Vagina (tissue), 2 donors: ENCODE measurements at regions not wholly inside any gene's neighbourhood (a gene's known extent, or its start where the extent isn't known, plus 50 kb on each side); places are given as distances from the start of the nearest gene placed in this dataset.

Source experiments
- DNase-seq, 2 donors: peaks; one replicate each; pipeline ENCODE4 v3.0.0-alpha.2; 2017; ENCODE audit errors: extremely low spot score in 2 of 2
- H3K27ac ChIP-seq: fragments of 200-600 bp; sonication (generic); one replicate; pipeline ENCODE4 v1.5.1; 2019
- H3K27me3 ChIP-seq: fragments of 200-600 bp; sonication (generic); one replicate; pipeline ENCODE4 v1.5.1; 2019
- H3K36me3 ChIP-seq, 2 donors: fragments of 200-600 bp; sonication (generic); one replicate each; pipeline ENCODE4 v1.5.1; 2017 to 2019
- H3K4me1 ChIP-seq: fragments of 200-600 bp; sonication (generic); one replicate; pipeline ENCODE4 v1.5.1; 2019
- H3K4me3 ChIP-seq, 2 donors: fragments of 200-600 bp; sonication (generic); 1 replicate in 1 of 2; 2 replicates in 1 of 2; pipeline ENCODE4 v1.5.1; 2016 to 2019
- H3K9me3 ChIP-seq: fragments of 200-600 bp; sonication (generic); one replicate; pipeline ENCODE4 v1.5.1; 2019
- CTCF ChIP-seq, 3 experiments: fragments of 450-650 bp in 2 of 3; fragments of 200-600 bp in 1 of 3; sonication (generic) in 1 of 3; IDR thresholded peaks; one replicate each; pipeline ENCODE4 v1.5.1; 2017 to 2019; ENCODE audit warnings: antibody characterized with exemption in 3 of 3, mild to moderate bottlenecking in 2 of 3, moderate library complexity in 2 of 3
- POLR2A ChIP-seq, 2 donors: fragments of 450-650 bp; IDR thresholded peaks; one replicate each; pipeline ENCODE4 v1.6.1; 2017; ENCODE audit warnings: antibody characterized with exemption in 2 of 2, mild to moderate bottlenecking in 2 of 2, moderate library complexity in 2 of 2
- POLR2AphosphoS5 ChIP-seq, 2 donors: sonication (generic); formaldehyde crosslinking; IDR thresholded peaks; one replicate each; pipeline ENCODE4 v1.9.0; 2017; ENCODE audit warnings: antibody characterized with exemption in 2 of 2, mild to moderate bottlenecking in 2 of 2, low read depth in 1 of 2; ENCODE audit not compliant: insufficient read depth in 1 of 2
- intact Hi-C: fragments of 100-400 bp; cut with DNase I; formaldehyde crosslinking; loops from one replicate; pipeline ENCODE4 v1.15.1; 2023

- H3K4me1 ChIP-seq: no peaks in the 10 kb centered on the region
- H3K4me3 ChIP-seq: no peak overlapping the region
- no peaks in the 10 kb centered on the region for H3K9me3 ChIP-seq
- DNase-seq: no peak
- no peaks in the 10 kb centered on the region for H3K36me3 ChIP-seq
- H3K27me3 ChIP-seq: no peaks in the 10 kb centered on the region
- TF ChIP-seq POLR2AphosphoS5 (IDR thresholded peaks at IDR 0.05; ENCODE audit: insufficient read depth in 1 of 2, low read depth in 1 of 2) (no peak), POLR2A (IDR thresholded peaks at IDR 0.05) (no peak), CTCF (IDR thresholded peaks at IDR 0.05) (no peak)
- H3K27ac ChIP-seq: no peak overlapping the region
- intact Hi-C loops: no loop called here
Measured at GRCh38 chr5:165607026-165607425, 2101.6 kb downstream of the MAT2B start.

DNA sequence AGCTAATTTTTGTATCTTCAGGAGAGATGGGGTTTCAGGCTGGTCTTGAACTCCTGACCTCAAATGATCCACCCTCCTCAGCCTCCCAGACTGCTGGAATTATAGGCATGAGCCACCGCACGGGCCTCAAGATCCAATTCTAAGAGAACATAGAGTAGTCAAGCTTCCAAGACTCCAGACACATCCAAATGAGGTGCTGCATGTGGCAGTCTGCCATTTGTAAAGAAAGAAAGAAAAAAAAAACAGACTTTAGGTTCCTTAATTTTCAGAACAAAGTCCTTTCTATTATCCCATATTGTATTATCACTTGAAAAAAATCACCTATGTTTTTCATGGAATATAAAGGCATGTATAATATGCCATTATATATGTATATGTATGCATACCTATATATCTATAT is 2104.5 kb downstream of the MAT2B start:
- no peak overlapping the region for H3K4me3 ChIP-seq
- DNase-seq: no peak
- no peaks in the 10 kb centered on the region for H3K36me3 ChIP-seq
- no peaks in the 10 kb centered on the region for H3K27me3 ChIP-seq
- no peaks in the 10 kb centered on the region for H3K4me1 ChIP-seq
- TF ChIP-seq CTCF (IDR thresholded peaks at IDR 0.05): no peak
- TF ChIP-seq POLR2AphosphoS5 (IDR thresholded peaks at IDR 0.05; ENCODE audit: insufficient read depth in 1 of 2, low read depth in 1 of 2): no peak
- no peak for TF ChIP-seq POLR2A (IDR thresholded peaks at IDR 0.05)
- H3K9me3 ChIP-seq: no peaks in the 10 kb centered on the region
- no peak overlapping the region for H3K27ac ChIP-seq
- intact Hi-C loops: no loop called here

DNA sequence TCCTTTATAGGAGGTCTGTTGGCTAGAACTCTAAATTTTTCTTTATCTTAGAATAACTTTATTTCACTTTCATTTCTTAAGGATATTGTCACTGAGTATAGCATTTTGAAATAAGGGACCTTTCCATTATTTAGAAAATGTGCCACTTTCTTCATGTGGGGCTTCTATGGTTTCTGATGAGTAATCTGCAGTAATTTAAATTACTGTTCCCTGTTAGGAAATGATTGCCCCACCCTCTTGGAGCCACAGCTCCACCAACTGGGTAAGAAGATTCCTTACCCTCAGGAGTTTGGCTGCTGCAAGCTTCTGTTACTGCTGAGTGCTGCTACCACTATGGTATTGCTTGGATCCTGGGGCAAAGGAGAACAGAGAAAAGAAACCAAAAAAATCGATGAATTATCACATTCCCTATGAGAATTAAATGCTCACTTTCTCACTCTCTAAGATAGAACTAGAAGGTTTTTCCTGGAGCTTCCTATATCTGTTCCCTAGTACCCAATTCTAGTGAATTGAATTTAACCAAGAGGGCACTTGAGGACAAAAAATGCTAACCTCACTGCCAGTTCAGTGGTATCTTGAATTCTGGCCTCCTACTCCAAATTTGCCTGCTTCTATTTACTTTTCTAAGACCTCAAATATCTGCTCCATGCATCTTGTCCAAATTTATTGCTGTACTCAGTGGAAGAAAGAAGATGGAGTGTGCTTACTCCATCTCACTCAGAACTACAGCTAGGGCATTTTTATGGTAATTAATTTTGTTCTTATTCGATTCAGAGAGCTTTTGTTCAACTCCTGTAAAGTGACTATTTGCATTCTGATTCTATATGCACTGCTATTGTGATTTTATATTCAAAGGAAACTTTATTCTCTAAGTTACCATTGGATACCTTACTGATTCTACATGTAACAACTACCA is 2111.3 kb downstream of the MAT2B start:
- no peak for TF ChIP-seq CTCF (IDR thresholded peaks at IDR 0.05)
- H3K9me3 ChIP-seq: no peaks in the 10 kb centered on the region
- no peaks in the 10 kb centered on the region for H3K27me3 ChIP-seq
- no peak overlapping the region for H3K4me3 ChIP-seq
- no peaks in the 10 kb centered on the region for H3K36me3 ChIP-seq
- intact Hi-C loops: no loop called here
- H3K27ac ChIP-seq: no peak overlapping the region
- H3K4me1 ChIP-seq: no peaks in the 10 kb centered on the region
- no peak for DNase-seq

DNA sequence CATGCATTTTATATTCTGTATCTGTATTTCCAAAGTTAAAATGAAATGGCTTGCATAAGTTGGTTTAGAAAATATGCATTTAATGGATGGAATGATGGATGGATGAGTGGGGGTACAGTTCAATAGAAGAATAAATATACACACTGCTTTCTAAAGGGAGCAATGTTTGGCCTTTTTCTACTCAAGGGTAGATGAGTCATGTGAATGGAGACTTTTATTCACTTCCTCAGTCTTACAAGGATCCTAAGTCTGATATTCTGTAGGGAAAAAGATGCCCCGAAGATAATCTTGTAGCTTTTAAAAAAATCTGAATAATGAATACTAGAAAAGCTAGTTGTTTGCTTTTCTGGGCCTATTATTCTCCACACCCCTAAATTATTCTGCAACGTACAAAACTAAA is 2112.1 kb downstream of the MAT2B start:
- no peak for DNase-seq
- Histone ChIP-seq H3K4me3 (no peak overlapping the region), H3K4me1 (no peaks in the 10 kb centered on the region), H3K27ac (no peak overlapping the region), H3K27me3 (no peaks in the 10 kb centered on the region), H3K9me3 (no peaks in the 10 kb centered on the region), H3K36me3 (no peaks in the 10 kb centered on the region)
- intact Hi-C loops: no loop called here
- TF ChIP-seq POLR2AphosphoS5 (IDR thresholded peaks at IDR 0.05; ENCODE audit: insufficient read depth in 1 of 2, low read depth in 1 of 2): no peak
- no peak for TF ChIP-seq CTCF (IDR thresholded peaks at IDR 0.05)
- no peak for TF ChIP-seq POLR2A (IDR thresholded peaks at IDR 0.05)

DNA sequence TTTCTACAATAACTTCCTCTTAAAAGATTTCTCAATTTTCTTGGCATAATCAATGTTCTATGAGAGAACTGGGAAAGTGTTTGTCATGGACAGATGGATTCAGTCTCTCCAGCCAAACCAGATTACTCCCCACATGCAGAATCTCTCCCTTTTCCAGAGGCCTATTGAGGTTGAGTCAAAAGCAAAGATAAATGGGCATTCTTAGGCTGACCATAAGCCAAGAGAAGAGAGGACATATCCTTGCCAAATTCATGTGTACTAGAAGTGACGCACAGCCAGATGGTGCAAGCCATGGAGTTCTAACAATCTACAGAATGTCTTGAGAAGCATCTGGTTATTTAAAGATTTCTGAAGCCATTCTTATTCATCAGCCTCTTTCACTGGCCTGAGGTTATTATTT is 2115.0 kb downstream of the MAT2B start:
- peak in 1 of 2 donors; percentile 91 for DNase-seq
- no peak for TF ChIP-seq CTCF (IDR thresholded peaks at IDR 0.05)
- no peak for TF ChIP-seq POLR2A (IDR thresholded peaks at IDR 0.05)
- no peak for TF ChIP-seq POLR2AphosphoS5 (IDR thresholded peaks at IDR 0.05; ENCODE audit: insufficient read depth in 1 of 2, low read depth in 1 of 2)

More for the DNA sequence above, 2115.0 kb downstream of the MAT2B start:
- no peaks in the 10 kb centered on the region for H3K27me3 ChIP-seq
- H3K4me1 ChIP-seq: no peaks in the 10 kb centered on the region
- H3K27ac ChIP-seq: no peak overlapping the region
- intact Hi-C loops: no loop called here
- H3K36me3 ChIP-seq: no peaks in the 10 kb centered on the region
- no peak overlapping the region for H3K4me3 ChIP-seq
- H3K9me3 ChIP-seq: no peaks in the 10 kb centered on the region
